ENCODE measurements at regions not wholly inside any gene's neighbourhood (a gene's known extent, or its start where the extent isn't known, plus 50 kb on each side); places are given as distances from the start of the nearest gene placed in this dataset.

- no peaks in the 10 kb centered on the region for H3K36me3 ChIP-seq (ENCODE audit: insufficient read depth in 1 of 2, low read depth in 1 of 2)
- no peak overlapping the region for H3K4me3 ChIP-seq
- no peaks in the 10 kb centered on the region for H3K27me3 ChIP-seq (ENCODE audit: insufficient read depth in 3 of 3, low read length in 2 of 3)
- TF ChIP-seq CTCF (IDR thresholded peaks at IDR 0.05) = no peak
- no peak for DNase-seq
- no peaks in the 10 kb centered on the region for H3K9me3 ChIP-seq
- 55 to 63% (median 63%) methylated on average over 8 of the region's 8 CpGs for WGBS, 3 donors
- H3K27ac ChIP-seq = no peak overlapping the region
- intact Hi-C loops (cut with DNase I) = no loop called here
- no peak for ATAC-seq
- H3K4me1 ChIP-seq = peaks cover 17% of the 10 kb centered on the region
These were observed 57.3 kb upstream of the CCDC190 start for GRCh38 chr1:162918151-162918754.

DNA sequence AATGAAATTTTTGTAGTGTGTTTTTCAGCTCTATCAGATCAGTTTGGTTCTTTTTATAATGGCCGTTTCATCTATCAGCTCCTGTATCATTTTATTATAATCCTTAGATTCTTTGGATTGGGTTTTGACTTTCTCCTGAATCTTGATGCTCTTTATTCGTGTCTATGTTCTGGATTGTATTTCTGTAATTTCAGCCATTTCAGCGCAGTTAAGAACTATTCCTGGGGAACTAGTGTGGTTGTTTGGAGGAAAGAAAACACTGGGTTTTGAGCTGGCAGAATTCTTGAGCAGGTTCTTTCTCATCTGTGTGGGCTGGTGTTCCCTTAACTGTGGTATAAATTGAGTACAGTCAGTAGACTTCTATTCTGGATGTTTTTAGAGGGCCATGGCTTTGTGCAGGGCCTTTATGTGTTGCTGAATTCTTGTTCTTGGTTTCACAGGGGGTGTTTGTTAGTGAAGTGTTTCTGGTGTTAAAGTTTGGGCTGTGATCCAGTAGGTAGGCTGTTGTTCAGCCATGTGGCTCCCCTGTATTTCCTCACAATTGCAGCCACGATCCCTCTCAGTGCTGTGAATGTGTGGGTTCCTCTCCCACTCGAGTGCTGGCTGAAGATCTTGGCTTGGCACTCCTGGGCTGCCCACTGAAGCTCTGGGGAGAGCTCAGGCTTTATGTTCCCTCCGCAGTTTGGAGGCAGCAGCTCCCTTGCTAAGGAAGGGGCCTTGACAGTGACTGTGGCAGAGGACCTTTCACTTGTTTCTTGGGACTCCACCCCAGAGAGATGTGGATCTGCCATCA is 56.0 kb upstream of the CCDC190 start:
- 82 to 87% (median 87%) methylated on average over 6 of the region's 6 CpGs for WGBS, 3 donors
- Histone ChIP-seq H3K9me3 (peaks cover 8% of the 10 kb centered on the region), H3K4me3 (no peak overlapping the region), H3K27ac (no peak overlapping the region), H3K4me1 (peaks cover 17% of the 10 kb centered on the region), H3K36me3 (ENCODE audit: insufficient read depth in 1 of 2, low read depth in 1 of 2) (no peaks in the 10 kb centered on the region), H3K27me3 (ENCODE audit: insufficient read depth in 3 of 3, low read length in 2 of 3) (no peaks in the 10 kb centered on the region)
- intact Hi-C loops (cut with DNase I) = no loop called here
- no peak for TF ChIP-seq CTCF (IDR thresholded peaks at IDR 0.05)
- no peak for DNase-seq
- no peak for ATAC-seq

DNA sequence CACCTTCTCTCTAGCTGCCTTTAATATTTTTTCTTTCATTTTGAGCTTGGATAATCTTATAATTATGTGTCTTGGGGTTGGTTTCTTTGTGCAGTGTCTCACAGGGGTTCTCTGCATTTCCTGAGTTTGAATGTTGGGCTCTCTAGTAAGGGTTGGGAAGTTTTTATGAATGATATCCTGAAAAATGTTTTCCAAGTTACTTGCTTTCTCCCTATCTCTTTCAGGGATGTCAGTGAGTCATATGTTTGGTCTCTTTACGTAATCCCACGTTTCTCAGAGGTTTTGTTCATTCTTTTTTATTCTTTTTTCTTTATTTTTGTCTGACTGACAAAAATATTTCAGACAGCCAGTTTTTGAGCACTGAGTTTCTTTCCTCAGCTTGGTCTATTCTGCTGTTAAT is 55.4 kb upstream of the CCDC190 start:
- no peaks in the 10 kb centered on the region for H3K27me3 ChIP-seq (ENCODE audit: insufficient read depth in 3 of 3, low read length in 2 of 3)
- H3K4me3 ChIP-seq = no peak overlapping the region
- H3K27ac ChIP-seq = no peak overlapping the region
- no peak for TF ChIP-seq CTCF (IDR thresholded peaks at IDR 0.05)
- no peaks in the 10 kb centered on the region for H3K36me3 ChIP-seq (ENCODE audit: insufficient read depth in 1 of 2, low read depth in 1 of 2)
- peaks cover 12% of the 10 kb centered on the region for H3K9me3 ChIP-seq
- peaks cover 12% of the 10 kb centered on the region for H3K4me1 ChIP-seq
- WGBS, 3 donors = 71 to 81% (median 74%) methylated on average over 2 of the region's 2 CpGs
- intact Hi-C loops (cut with DNase I) = no loop called here
- DNase-seq (no peak), ATAC-seq (no peak)

- intact Hi-C loops (cut with DNase I) = no loop called here
- peaks cover 12% of the 10 kb centered on the region for H3K9me3 ChIP-seq
- no peak for TF ChIP-seq CTCF (IDR thresholded peaks at IDR 0.05)
- H3K4me3 ChIP-seq = no peak overlapping the region
- H3K27me3 ChIP-seq (ENCODE audit: insufficient read depth in 3 of 3, low read length in 2 of 3) = no peaks in the 10 kb centered on the region
- no peak overlapping the region for H3K27ac ChIP-seq
- H3K36me3 ChIP-seq (ENCODE audit: insufficient read depth in 1 of 2, low read depth in 1 of 2) = no peaks in the 10 kb centered on the region
- DNase-seq (no peak), ATAC-seq (no peak)
- H3K4me1 ChIP-seq = no peaks in the 10 kb centered on the region
These were observed 53.6 kb upstream of the CCDC190 start for GRCh38 chr1:162914601-162915000.

Data from psoas muscle (tissue), 7 donors.